Progenitor cell of endocrine pancreas (in vitro differentiated cells): ENCODE measurements at regions not wholly inside any gene's neighbourhood (a gene's known extent, or its start where the extent isn't known, plus 50 kb on each side); places are given as distances from the start of the nearest gene placed in this dataset.

Source experiments
- DNase-seq: peaks from one replicate; pipeline ENCODE4 v3.0.0; 2021; ENCODE audit warnings: low spot score; ENCODE audit not compliant: unreplicated experiment
- H3K27ac Mint-ChIP-seq: 2 replicates; pipeline ENCODE4 v1.8.0; 2021; ENCODE audit warnings: mild to moderate bottlenecking, moderate library complexity, mixed read lengths
- H3K27me3 Mint-ChIP-seq: 2 replicates; pipeline ENCODE4 v1.8.0; 2021; ENCODE audit warnings: mixed read lengths
- H3K36me3 Mint-ChIP-seq: 2 replicates; pipeline ENCODE4 v1.8.0; 2022; ENCODE audit warnings: mixed read lengths; ENCODE audit not compliant: insufficient read depth
- H3K4me1 Mint-ChIP-seq: 2 replicates; pipeline ENCODE4 v1.8.0; 2021; ENCODE audit warnings: low read depth, mixed read lengths
- H3K4me3 Mint-ChIP-seq: 2 replicates; pipeline ENCODE4 v1.8.0; 2021; ENCODE audit warnings: low read depth, mild to moderate bottlenecking, moderate library complexity, mixed read lengths
- H3K9me3 Mint-ChIP-seq: 2 replicates; pipeline ENCODE4 v1.8.0; 2021; ENCODE audit warnings: low read depth, mixed read lengths
- TF ChIP-seq, protein P1 (sequence below): fragments of 200-600 bp; sonication (generic); IDR thresholded peaks from one replicate; pipeline ENCODE4 v1.5.0; 2021; ENCODE audit warnings: antibody characterized with exemption, mild to moderate bottlenecking; ENCODE audit not compliant: unreplicated experiment

- Mint-ChIP-seq H3K9me3 (peaks cover 7% of the 10 kb centered on the region), H3K36me3 (peaks cover 2% of the 10 kb centered on the region), H3K27ac (no peak overlapping the region), H3K4me3 (no peak overlapping the region), H3K4me1 (peaks cover 2% of the 10 kb centered on the region), H3K27me3 (peaks cover 15% of the 10 kb centered on the region)
- TF ChIP-seq, protein P1, sequence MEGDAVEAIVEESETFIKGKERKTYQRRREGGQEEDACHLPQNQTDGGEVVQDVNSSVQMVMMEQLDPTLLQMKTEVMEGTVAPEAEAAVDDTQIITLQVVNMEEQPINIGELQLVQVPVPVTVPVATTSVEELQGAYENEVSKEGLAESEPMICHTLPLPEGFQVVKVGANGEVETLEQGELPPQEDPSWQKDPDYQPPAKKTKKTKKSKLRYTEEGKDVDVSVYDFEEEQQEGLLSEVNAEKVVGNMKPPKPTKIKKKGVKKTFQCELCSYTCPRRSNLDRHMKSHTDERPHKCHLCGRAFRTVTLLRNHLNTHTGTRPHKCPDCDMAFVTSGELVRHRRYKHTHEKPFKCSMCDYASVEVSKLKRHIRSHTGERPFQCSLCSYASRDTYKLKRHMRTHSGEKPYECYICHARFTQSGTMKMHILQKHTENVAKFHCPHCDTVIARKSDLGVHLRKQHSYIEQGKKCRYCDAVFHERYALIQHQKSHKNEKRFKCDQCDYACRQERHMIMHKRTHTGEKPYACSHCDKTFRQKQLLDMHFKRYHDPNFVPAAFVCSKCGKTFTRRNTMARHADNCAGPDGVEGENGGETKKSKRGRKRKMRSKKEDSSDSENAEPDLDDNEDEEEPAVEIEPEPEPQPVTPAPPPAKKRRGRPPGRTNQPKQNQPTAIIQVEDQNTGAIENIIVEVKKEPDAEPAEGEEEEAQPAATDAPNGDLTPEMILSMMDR = peak; percentile 82
- no peak for DNase-seq
These were observed 162.2 kb downstream of the SREK1 start for GRCh38 chr5:66306105-66306843.

DNA sequence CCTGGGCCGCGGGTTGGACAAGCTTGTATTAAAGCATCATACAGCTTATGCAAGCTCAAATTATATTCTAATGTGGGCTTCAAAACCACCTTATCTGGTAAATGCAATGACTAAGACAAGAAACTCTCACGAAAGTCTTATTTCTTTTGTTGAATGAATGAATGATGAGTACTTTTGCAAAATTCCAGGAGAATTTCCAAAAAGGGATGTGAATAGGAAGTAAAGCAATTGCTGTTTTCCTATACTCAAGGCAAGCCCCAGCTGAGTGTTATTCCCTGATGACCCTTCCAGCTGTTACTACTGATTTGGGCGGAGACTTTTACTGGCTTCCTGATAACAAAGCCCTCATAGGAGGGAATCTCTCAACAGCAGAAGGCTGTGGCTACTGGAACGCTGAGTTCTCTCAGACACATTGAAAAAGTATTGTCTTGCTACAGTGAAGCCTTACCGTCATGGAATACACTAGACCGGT is 162.8 kb downstream of the SREK1 start:
- Mint-ChIP-seq H3K36me3 (peaks cover 2% of the 10 kb centered on the region), H3K4me1 (peaks cover 2% of the 10 kb centered on the region), H3K27me3 (peaks cover 14% of the 10 kb centered on the region), H3K4me3 (no peak overlapping the region), H3K9me3 (peaks cover 9% of the 10 kb centered on the region), H3K27ac (no peak overlapping the region)
- DNase-seq = no peak
- TF ChIP-seq, protein P1 = no peak

- peaks cover 9% of the 10 kb centered on the region for H3K9me3 Mint-ChIP-seq
- H3K36me3 Mint-ChIP-seq = peaks cover 2% of the 10 kb centered on the region
- DNase-seq = no peak
- H3K4me3 Mint-ChIP-seq = no peak overlapping the region
- TF ChIP-seq, protein P1 = peak; percentile 89
- H3K4me1 Mint-ChIP-seq = peaks cover 2% of the 10 kb centered on the region
- H3K27me3 Mint-ChIP-seq = peaks cover 14% of the 10 kb centered on the region
- no peak overlapping the region for H3K27ac Mint-ChIP-seq
These were observed 163.6 kb downstream of the SREK1 start for GRCh38 chr5:66307647-66308241.

DNA sequence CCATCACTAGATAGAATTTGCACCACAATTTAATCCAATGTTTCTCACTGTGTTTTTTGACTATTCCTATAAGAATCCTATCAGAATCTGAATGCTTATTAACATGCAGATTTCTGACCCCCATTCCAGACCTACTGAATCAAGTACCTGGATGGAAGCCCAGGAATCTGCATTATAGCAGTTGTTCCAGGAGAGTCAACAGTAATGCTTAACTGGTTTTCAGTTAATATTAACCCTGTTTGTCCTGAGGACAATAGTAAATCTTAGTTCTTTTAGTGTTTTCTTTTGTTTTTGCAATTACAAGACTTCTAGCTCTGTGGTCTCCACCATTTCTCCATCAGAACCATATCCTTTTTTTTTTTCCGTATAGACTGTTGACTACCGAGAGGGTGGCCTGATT is 168.2 kb downstream of the SREK1 start:
- Mint-ChIP-seq H3K27me3 (no peaks in the 10 kb centered on the region), H3K4me3 (no peak overlapping the region), H3K36me3 (peaks cover 6% of the 10 kb centered on the region), H3K27ac (no peak overlapping the region), H3K4me1 (peaks cover 2% of the 10 kb centered on the region), H3K9me3 (peaks cover 29% of the 10 kb centered on the region)
- TF ChIP-seq, protein P1 = no peak
- DNase-seq = no peak

DNA sequence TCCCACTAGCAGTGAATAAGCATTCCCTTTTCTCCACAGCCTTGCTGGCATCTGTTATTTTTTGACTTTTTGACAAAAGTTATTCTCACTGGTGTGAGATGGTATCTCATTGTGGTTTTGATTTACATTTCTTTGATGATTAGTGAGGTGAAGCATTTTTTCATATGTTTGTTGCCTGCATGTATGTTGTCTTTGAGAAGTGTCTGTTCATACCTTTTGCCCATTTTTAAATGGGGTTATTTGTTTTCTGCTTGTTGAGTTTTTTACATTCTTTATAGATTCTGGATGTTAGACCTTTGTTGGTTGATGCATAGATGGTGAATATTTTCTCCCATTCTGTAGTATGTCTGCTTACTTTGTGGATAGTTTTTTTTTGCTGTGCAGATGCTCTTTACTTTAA is 171.7 kb downstream of the SREK1 start:
- H3K27ac Mint-ChIP-seq = no peak overlapping the region
- DNase-seq = no peak
- H3K4me3 Mint-ChIP-seq = no peak overlapping the region
- H3K9me3 Mint-ChIP-seq = peaks cover 25% of the 10 kb centered on the region
- H3K4me1 Mint-ChIP-seq = no peaks in the 10 kb centered on the region
- peaks cover 5% of the 10 kb centered on the region for H3K36me3 Mint-ChIP-seq
- TF ChIP-seq, protein P1 = no peak
- H3K27me3 Mint-ChIP-seq = no peaks in the 10 kb centered on the region
